GM12874 (cell line): ENCODE measurements at regions not wholly inside any gene's neighbourhood (a gene's known extent, or its start where the extent isn't known, plus 50 kb on each side); places are given as distances from the start of the nearest gene placed in this dataset.
A peak's percentile ranks its signal among the peaks of the same experiment; 100 is the strongest.

Experiments
- TF ChIP-seq, protein P1 (sequence below): IDR thresholded peaks from 2 replicates; pipeline ENCODE4 v1.5.1; 2011; ENCODE audit warnings: low read depth, mild to moderate bottlenecking, control low read depth, low read length, moderate library complexity; ENCODE audit not compliant: insufficient read depth

- TF ChIP-seq, protein P1, sequence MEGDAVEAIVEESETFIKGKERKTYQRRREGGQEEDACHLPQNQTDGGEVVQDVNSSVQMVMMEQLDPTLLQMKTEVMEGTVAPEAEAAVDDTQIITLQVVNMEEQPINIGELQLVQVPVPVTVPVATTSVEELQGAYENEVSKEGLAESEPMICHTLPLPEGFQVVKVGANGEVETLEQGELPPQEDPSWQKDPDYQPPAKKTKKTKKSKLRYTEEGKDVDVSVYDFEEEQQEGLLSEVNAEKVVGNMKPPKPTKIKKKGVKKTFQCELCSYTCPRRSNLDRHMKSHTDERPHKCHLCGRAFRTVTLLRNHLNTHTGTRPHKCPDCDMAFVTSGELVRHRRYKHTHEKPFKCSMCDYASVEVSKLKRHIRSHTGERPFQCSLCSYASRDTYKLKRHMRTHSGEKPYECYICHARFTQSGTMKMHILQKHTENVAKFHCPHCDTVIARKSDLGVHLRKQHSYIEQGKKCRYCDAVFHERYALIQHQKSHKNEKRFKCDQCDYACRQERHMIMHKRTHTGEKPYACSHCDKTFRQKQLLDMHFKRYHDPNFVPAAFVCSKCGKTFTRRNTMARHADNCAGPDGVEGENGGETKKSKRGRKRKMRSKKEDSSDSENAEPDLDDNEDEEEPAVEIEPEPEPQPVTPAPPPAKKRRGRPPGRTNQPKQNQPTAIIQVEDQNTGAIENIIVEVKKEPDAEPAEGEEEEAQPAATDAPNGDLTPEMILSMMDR, result no peak
These were observed 155.1 kb upstream of the ZC3H12A start for GRCh38 chr1:37319284-37319683.

- TF ChIP-seq, protein P1, result peak; percentile 81
These were observed 150.6 kb upstream of the ZC3H12A start for GRCh38 chr1:37323486-37324377.

DNA sequence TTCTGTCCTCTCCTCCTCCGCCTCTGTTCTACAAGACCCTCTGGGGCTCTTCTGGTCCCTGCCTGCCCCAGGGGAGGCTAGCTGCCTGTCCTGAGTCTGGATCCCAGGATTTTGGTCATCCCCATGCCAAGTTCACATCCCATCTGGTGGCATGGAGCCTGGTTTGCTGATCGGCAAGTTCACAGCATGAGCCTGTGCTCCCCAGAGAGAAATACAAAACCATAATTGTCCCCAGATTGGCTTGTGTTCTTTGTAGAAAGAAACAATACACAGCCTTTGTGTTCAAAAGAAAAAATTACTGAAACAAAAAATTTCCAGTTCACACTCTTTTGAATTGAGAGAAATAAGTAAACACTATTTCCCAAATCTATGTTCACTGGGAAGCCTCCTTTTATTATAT is 149.4 kb upstream of the ZC3H12A start:
- TF ChIP-seq, protein P1, result no peak

GRCh38 chr1:37325509-37326437 is 148.6 kb upstream of the ZC3H12A start:
- TF ChIP-seq, protein P1, result no peak

- TF ChIP-seq, protein P1, result no peak
These were observed 142.3 kb upstream of the ZC3H12A start for GRCh38 chr1:37332126-37332525.

- TF ChIP-seq, protein P1, result no peak
These were observed 135.7 kb upstream of the ZC3H12A start for GRCh38 chr1:37338658-37339057.

DNA sequence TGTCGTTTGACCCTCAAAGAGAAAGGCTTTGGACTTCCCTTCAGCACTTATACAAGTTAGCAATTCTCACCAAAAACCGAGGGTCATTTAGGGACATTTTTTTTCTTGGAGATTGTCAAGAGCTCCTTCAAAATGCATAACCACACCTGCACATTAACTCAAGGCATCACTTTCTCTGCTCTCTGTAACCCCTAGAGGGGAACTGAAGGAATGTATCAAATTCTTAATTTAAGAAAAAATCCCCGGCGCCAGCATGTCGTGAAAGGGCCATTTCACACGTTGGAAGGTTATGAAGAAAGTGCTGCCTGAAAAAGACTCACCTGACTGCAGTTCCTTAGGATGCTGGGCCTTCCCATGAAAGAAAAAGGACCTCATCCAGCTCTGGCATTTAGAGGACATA is 131.6 kb upstream of the ZC3H12A start:
- TF ChIP-seq, protein P1, result no peak
